ENCODE measurements at regions not wholly inside any gene's neighbourhood (a gene's known extent, or its start where the extent isn't known, plus 50 kb on each side); places are given as distances from the start of the nearest gene placed in this dataset.

DNA sequence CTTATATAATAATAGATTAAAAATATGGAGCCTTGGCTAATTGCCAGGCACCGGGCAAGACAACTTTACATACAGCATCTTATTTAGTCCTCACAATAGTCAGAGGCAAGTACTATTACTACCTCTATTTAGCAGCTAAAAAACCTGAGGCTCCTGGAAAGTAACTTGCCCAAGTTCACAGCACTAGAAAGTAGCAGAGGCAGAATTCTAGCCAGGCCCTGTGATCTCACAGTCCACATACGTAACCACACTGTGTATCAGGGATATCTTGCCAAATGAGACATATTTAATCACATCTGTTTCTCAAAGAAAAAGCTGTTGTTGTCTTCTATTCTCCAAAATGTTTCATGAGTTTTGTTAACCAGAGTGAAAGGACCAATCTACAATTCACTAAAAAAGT, 378.5 kb downstream of the PLPP3 start (continued):
- TF ChIP-seq, protein P1, sequence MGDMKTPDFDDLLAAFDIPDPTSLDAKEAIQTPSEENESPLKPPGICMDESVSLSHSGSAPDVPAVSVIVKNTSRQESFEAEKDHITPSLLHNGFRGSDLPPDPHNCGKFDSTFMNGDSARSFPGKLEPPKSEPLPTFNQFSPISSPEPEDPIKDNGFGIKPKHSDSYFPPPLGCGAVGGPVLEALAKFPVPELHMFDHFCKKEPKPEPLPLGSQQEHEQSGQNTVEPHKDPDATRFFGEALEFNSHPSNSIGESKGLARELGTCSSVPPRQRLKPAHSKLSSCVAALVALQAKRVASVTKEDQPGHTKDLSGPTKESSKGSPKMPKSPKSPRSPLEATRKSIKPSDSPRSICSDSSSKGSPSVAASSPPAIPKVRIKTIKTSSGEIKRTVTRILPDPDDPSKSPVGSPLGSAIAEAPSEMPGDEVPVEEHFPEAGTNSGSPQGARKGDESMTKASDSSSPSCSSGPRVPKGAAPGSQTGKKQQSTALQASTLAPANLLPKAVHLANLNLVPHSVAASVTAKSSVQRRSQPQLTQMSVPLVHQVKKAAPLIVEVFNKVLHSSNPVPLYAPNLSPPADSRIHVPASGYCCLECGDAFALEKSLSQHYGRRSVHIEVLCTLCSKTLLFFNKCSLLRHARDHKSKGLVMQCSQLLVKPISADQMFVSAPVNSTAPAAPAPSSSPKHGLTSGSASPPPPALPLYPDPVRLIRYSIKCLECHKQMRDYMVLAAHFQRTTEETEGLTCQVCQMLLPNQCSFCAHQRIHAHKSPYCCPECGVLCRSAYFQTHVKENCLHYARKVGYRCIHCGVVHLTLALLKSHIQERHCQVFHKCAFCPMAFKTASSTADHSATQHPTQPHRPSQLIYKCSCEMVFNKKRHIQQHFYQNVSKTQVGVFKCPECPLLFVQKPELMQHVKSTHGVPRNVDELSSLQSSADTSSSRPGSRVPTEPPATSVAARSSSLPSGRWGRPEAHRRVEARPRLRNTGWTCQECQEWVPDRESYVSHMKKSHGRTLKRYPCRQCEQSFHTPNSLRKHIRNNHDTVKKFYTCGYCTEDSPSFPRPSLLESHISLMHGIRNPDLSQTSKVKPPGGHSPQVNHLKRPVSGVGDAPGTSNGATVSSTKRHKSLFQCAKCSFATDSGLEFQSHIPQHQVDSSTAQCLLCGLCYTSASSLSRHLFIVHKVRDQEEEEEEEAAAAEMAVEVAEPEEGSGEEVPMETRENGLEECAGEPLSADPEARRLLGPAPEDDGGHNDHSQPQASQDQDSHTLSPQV (IDR thresholded peaks at IDR 0.05) = no peak
- TF ChIP-seq, protein P2, sequence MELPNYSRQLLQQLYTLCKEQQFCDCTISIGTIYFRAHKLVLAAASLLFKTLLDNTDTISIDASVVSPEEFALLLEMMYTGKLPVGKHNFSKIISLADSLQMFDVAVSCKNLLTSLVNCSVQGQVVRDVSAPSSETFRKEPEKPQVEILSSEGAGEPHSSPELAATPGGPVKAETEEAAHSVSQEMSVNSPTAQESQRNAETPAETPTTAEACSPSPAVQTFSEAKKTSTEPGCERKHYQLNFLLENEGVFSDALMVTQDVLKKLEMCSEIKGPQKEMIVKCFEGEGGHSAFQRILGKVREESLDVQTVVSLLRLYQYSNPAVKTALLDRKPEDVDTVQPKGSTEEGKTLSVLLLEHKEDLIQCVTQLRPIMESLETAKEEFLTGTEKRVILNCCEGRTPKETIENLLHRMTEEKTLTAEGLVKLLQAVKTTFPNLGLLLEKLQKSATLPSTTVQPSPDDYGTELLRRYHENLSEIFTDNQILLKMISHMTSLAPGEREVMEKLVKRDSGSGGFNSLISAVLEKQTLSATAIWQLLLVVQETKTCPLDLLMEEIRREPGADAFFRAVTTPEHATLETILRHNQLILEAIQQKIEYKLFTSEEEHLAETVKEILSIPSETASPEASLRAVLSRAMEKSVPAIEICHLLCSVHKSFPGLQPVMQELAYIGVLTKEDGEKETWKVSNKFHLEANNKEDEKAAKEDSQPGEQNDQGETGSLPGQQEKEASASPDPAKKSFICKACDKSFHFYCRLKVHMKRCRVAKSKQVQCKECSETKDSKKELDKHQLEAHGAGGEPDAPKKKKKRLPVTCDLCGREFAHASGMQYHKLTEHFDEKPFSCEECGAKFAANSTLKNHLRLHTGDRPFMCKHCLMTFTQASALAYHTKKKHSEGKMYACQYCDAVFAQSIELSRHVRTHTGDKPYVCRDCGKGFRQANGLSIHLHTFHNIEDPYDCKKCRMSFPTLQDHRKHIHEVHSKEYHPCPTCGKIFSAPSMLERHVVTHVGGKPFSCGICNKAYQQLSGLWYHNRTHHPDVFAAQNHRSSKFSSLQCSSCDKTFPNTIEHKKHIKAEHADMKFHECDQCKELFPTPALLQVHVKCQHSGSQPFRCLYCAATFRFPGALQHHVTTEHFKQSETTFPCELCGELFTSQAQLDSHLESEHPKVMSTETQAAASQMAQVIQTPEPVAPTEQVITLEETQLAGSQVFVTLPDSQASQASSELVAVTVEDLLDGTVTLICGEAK (IDR thresholded peaks at IDR 0.05; ENCODE audit: borderline replicate concordance) = no peak
- TF ChIP-seq BHLHE40 (IDR thresholded peaks at IDR 0.05; ENCODE audit: borderline replicate concordance in 1 of 2, low read depth in 2 of 2, low read length in 1 of 2) (no peak), ZZZ3 (IDR thresholded peaks at IDR 0.05; ENCODE audit: control insufficient read depth, insufficient read length, low read depth) (no peak), NFYB (IDR thresholded peaks at IDR 0.05; ENCODE audit: insufficient read depth, low read depth, low read length) (no peak), KLF5 (IDR thresholded peaks at IDR 0.05; ENCODE audit: partially characterized antibody) (no peak)
